ENCODE measurements at regions not wholly inside any gene's neighbourhood (a gene's known extent, or its start where the extent isn't known, plus 50 kb on each side); places are given as distances from the start of the nearest gene placed in this dataset.

- TF ChIP-seq POLR2AphosphoS5 (IDR thresholded peaks at IDR 0.05; ENCODE audit: low read depth) (no peak), CTCF (conservative IDR thresholded peaks at IDR 0.05; ENCODE audit: low read depth in 2 of 2) (no peak), CREB1 (CRISPR knock-in tag; IDR thresholded peaks at IDR 0.05; ENCODE audit: low read depth) (no peak), EZH2 (IDR thresholded peaks at IDR 0.05; ENCODE audit: low read depth, unreplicated experiment) (no peak), JUNB (IDR thresholded peaks at IDR 0.05; ENCODE audit: unreplicated experiment) (no peak), EZH2phosphoT487 (IDR thresholded peaks at IDR 0.05; ENCODE audit: unreplicated experiment) (no peak), ZNF114 (CRISPR knock-in tag; IDR thresholded peaks at IDR 0.05) (no peak), ETS1 (IDR thresholded peaks at IDR 0.05) (no peak), STAT1 (IDR thresholded peaks at IDR 0.05; ENCODE audit: unreplicated experiment) (no peak), ZNF462 (CRISPR knock-in tag; IDR thresholded peaks at IDR 0.05) (no peak), NANOG (IDR thresholded peaks at IDR 0.05; ENCODE audit: borderline replicate concordance) (no peak), ZNF331 (CRISPR knock-in tag; IDR thresholded peaks at IDR 0.05; ENCODE audit: low read depth) (no peak)
- TF ChIP-seq, protein P1, sequence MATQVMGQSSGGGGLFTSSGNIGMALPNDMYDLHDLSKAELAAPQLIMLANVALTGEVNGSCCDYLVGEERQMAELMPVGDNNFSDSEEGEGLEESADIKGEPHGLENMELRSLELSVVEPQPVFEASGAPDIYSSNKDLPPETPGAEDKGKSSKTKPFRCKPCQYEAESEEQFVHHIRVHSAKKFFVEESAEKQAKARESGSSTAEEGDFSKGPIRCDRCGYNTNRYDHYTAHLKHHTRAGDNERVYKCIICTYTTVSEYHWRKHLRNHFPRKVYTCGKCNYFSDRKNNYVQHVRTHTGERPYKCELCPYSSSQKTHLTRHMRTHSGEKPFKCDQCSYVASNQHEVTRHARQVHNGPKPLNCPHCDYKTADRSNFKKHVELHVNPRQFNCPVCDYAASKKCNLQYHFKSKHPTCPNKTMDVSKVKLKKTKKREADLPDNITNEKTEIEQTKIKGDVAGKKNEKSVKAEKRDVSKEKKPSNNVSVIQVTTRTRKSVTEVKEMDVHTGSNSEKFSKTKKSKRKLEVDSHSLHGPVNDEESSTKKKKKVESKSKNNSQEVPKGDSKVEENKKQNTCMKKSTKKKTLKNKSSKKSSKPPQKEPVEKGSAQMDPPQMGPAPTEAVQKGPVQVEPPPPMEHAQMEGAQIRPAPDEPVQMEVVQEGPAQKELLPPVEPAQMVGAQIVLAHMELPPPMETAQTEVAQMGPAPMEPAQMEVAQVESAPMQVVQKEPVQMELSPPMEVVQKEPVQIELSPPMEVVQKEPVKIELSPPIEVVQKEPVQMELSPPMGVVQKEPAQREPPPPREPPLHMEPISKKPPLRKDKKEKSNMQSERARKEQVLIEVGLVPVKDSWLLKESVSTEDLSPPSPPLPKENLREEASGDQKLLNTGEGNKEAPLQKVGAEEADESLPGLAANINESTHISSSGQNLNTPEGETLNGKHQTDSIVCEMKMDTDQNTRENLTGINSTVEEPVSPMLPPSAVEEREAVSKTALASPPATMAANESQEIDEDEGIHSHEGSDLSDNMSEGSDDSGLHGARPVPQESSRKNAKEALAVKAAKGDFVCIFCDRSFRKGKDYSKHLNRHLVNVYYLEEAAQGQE (IDR thresholded peaks at IDR 0.05; ENCODE audit: unreplicated experiment): no peak
Measured at GRCh38 chr2:51441786-51442185, 409.9 kb upstream of the NRXN1 start.

All from GM23338 (cell line).